ENCODE measurements at regions not wholly inside any gene's neighbourhood (a gene's known extent, or its start where the extent isn't known, plus 50 kb on each side); places are given as distances from the start of the nearest gene placed in this dataset.

GRCh38 chrX:96006281-96006680 is 678.4 kb upstream of the DIAPH2 start:
- TF ChIP-seq, protein P1, sequence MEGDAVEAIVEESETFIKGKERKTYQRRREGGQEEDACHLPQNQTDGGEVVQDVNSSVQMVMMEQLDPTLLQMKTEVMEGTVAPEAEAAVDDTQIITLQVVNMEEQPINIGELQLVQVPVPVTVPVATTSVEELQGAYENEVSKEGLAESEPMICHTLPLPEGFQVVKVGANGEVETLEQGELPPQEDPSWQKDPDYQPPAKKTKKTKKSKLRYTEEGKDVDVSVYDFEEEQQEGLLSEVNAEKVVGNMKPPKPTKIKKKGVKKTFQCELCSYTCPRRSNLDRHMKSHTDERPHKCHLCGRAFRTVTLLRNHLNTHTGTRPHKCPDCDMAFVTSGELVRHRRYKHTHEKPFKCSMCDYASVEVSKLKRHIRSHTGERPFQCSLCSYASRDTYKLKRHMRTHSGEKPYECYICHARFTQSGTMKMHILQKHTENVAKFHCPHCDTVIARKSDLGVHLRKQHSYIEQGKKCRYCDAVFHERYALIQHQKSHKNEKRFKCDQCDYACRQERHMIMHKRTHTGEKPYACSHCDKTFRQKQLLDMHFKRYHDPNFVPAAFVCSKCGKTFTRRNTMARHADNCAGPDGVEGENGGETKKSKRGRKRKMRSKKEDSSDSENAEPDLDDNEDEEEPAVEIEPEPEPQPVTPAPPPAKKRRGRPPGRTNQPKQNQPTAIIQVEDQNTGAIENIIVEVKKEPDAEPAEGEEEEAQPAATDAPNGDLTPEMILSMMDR (IDR thresholded peaks at IDR 0.05 in 4 of 5, conservative IDR thresholded peaks at IDR 0.05 in 1 of 5) = no peak
- TF ChIP-seq POLR2A (IDR thresholded peaks at IDR 0.05) = no peak
